ENCODE measurements at regions not wholly inside any gene's neighbourhood (a gene's known extent, or its start where the extent isn't known, plus 50 kb on each side); places are given as distances from the start of the nearest gene placed in this dataset.

- H4K20me1 ChIP-seq (ENCODE audit: insufficient read depth, low read length), result no peaks in the 10 kb centered on the region
- H3K79me2 ChIP-seq (ENCODE audit: low read length), result no peaks in the 10 kb centered on the region
- H3K4me2 ChIP-seq (ENCODE audit: low read depth, low read length), result no peak overlapping the region
- H3F3A ChIP-seq (ENCODE audit: insufficient read depth, low read length), result no peaks in the 10 kb centered on the region
- H3K9me2 ChIP-seq (replicated peaks; ENCODE audit: insufficient read depth, low read length), result no peaks in the 10 kb centered on the region
- H3K9me3 ChIP-seq (replicated peaks; ENCODE audit: insufficient read depth, low read length), result no peaks in the 10 kb centered on the region
- H3K4me1 ChIP-seq (ENCODE audit: low read length), result no peaks in the 10 kb centered on the region
- no peak overlapping the region for H3K9ac ChIP-seq (ENCODE audit: low read length)
- no peak overlapping the region for H3K27ac ChIP-seq (ENCODE audit: low read length)
- H3K27me3 ChIP-seq (replicated peaks; ENCODE audit: insufficient read depth, low read length), result no peaks in the 10 kb centered on the region
- TF ChIP-seq EZH2phosphoT487 (IDR thresholded peaks at IDR 0.05; ENCODE audit: low read length) (no peak), CTCF (IDR thresholded peaks at IDR 0.05; ENCODE audit: low read length) (no peak), EZH2 (optimal IDR thresholded peaks at IDR 0.05; ENCODE audit: low read depth, low read length) (no peak)
- no peaks in the 10 kb centered on the region for H3K36me3 ChIP-seq (replicated peaks; ENCODE audit: insufficient read depth, low read length)
- no peak overlapping the region for H2AFZ ChIP-seq (ENCODE audit: low read length)
- H3K4me3 ChIP-seq (ENCODE audit: low read length), result no peak overlapping the region
- no peak for DNase-seq
These were observed 954.1 kb upstream of the INTU start for GRCh38 chr4:126678618-126679017.

DNA sequence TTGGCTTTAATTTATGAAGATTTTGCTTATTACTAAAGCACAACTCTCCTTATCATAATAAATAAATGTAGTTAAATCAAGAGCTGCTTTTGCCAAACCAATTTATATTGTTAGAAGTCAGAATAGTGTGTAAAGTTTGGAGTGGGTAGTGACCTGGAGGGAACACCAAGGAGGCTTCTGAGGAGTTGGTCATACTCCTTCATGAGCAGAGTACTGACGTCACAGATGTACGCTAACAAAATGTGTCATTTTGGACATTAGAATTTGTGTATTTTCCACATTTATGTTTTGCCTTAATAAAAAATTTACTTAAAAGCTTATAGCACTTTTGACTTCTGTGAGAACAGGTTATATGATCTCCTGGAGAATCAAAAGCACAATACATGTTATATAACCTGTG is 953.5 kb upstream of the INTU start:
- Histone ChIP-seq H3K4me3 (ENCODE audit: low read length) (no peak overlapping the region), H3K4me2 (ENCODE audit: low read depth, low read length) (no peak overlapping the region), H3K27ac (ENCODE audit: low read length) (no peak overlapping the region), H3K36me3 (replicated peaks; ENCODE audit: insufficient read depth, low read length) (no peaks in the 10 kb centered on the region), H3K9ac (ENCODE audit: low read length) (no peak overlapping the region), H2AFZ (ENCODE audit: low read length) (no peak overlapping the region), H3F3A (ENCODE audit: insufficient read depth, low read length) (no peaks in the 10 kb centered on the region), H3K9me2 (replicated peaks; ENCODE audit: insufficient read depth, low read length) (no peaks in the 10 kb centered on the region), H3K9me3 (replicated peaks; ENCODE audit: insufficient read depth, low read length) (no peaks in the 10 kb centered on the region), H3K79me2 (ENCODE audit: low read length) (no peaks in the 10 kb centered on the region), H3K4me1 (ENCODE audit: low read length) (no peaks in the 10 kb centered on the region), H4K20me1 (ENCODE audit: insufficient read depth, low read length) (no peaks in the 10 kb centered on the region), H3K27me3 (replicated peaks; ENCODE audit: insufficient read depth, low read length) (no peaks in the 10 kb centered on the region)
- no peak for TF ChIP-seq CTCF (IDR thresholded peaks at IDR 0.05; ENCODE audit: low read length)
- no peak for TF ChIP-seq EZH2 (optimal IDR thresholded peaks at IDR 0.05; ENCODE audit: low read depth, low read length)
- TF ChIP-seq EZH2phosphoT487 (IDR thresholded peaks at IDR 0.05; ENCODE audit: low read length), result no peak
- no peak for DNase-seq

DNA sequence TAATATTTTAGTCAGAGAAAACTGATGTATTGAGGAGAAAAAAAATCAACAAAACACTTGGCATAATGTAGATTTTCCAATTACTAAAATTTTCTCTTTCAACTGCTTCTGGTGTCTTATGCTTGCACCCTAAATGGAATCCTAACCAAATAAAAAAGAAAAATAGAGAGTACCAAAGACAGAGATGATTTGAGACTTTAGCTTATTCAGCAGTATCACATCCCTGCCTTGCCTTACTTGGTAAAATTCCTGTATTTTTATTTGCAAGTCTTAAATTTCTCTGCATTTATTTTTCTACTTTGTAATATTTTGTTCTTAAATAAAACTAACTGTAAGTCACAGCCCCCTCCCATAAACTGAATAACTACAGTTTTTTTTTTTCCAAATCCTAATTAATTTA is 950.5 kb upstream of the INTU start:
- H3K27ac ChIP-seq (ENCODE audit: low read length), result no peak overlapping the region
- no peaks in the 10 kb centered on the region for H3K9me3 ChIP-seq (replicated peaks; ENCODE audit: insufficient read depth, low read length)
- DNase-seq, result no peak
- H3K9ac ChIP-seq (ENCODE audit: low read length), result no peak overlapping the region
- H2AFZ ChIP-seq (ENCODE audit: low read length), result no peak overlapping the region
- no peaks in the 10 kb centered on the region for H3K4me1 ChIP-seq (ENCODE audit: low read length)
- H3K27me3 ChIP-seq (replicated peaks; ENCODE audit: insufficient read depth, low read length), result no peaks in the 10 kb centered on the region
- H3K4me3 ChIP-seq (ENCODE audit: low read length), result no peak overlapping the region
- H3K9me2 ChIP-seq (replicated peaks; ENCODE audit: insufficient read depth, low read length), result no peaks in the 10 kb centered on the region
- H3K79me2 ChIP-seq (ENCODE audit: low read length), result no peaks in the 10 kb centered on the region
- H3K36me3 ChIP-seq (replicated peaks; ENCODE audit: insufficient read depth, low read length), result no peaks in the 10 kb centered on the region
- H3F3A ChIP-seq (ENCODE audit: insufficient read depth, low read length), result no peaks in the 10 kb centered on the region
- no peaks in the 10 kb centered on the region for H4K20me1 ChIP-seq (ENCODE audit: insufficient read depth, low read length)
- TF ChIP-seq CTCF (IDR thresholded peaks at IDR 0.05; ENCODE audit: low read length) (no peak), EZH2 (optimal IDR thresholded peaks at IDR 0.05; ENCODE audit: low read depth, low read length) (no peak), EZH2phosphoT487 (IDR thresholded peaks at IDR 0.05; ENCODE audit: low read length) (no peak)
- no peak overlapping the region for H3K4me2 ChIP-seq (ENCODE audit: low read depth, low read length)
